Thyroid gland (tissue), 4 donors: ENCODE measurements at regions not wholly inside any gene's neighbourhood (a gene's known extent, or its start where the extent isn't known, plus 50 kb on each side); places are given as distances from the start of the nearest gene placed in this dataset.

Experiments used
- POLR2A ChIP-seq, 2 donors: fragments of 450-650 bp; IDR thresholded peaks; one replicate each; pipeline ENCODE4 v1.6.1; 2017; ENCODE audit warnings: antibody characterized with exemption in 2 of 2, mild to moderate bottlenecking in 2 of 2, moderate library complexity in 1 of 2
- TF ChIP-seq, protein P1 (sequence below), 6 experiments: fragments of 200-600 bp in 3 of 6; fragments of 450-650 bp in 3 of 6; sonication (generic) in 3 of 6; IDR thresholded peaks; one replicate each; pipeline ENCODE4 v1.5.1; 2016 to 2019; ENCODE audit warnings: antibody characterized with exemption in 6 of 6, mild to moderate bottlenecking in 2 of 6, inconsistent platforms in 1 of 6, moderate library complexity in 1 of 6

GRCh38 chr4:71275004-71275403, 63.8 kb upstream of the SLC4A4 start:
- TF ChIP-seq, protein P1, sequence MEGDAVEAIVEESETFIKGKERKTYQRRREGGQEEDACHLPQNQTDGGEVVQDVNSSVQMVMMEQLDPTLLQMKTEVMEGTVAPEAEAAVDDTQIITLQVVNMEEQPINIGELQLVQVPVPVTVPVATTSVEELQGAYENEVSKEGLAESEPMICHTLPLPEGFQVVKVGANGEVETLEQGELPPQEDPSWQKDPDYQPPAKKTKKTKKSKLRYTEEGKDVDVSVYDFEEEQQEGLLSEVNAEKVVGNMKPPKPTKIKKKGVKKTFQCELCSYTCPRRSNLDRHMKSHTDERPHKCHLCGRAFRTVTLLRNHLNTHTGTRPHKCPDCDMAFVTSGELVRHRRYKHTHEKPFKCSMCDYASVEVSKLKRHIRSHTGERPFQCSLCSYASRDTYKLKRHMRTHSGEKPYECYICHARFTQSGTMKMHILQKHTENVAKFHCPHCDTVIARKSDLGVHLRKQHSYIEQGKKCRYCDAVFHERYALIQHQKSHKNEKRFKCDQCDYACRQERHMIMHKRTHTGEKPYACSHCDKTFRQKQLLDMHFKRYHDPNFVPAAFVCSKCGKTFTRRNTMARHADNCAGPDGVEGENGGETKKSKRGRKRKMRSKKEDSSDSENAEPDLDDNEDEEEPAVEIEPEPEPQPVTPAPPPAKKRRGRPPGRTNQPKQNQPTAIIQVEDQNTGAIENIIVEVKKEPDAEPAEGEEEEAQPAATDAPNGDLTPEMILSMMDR (IDR thresholded peaks at IDR 0.05) = no peak
- no peak for TF ChIP-seq POLR2A (IDR thresholded peaks at IDR 0.05)
